ENCODE measurements at regions not wholly inside any gene's neighbourhood (a gene's known extent, or its start where the extent isn't known, plus 50 kb on each side); places are given as distances from the start of the nearest gene placed in this dataset.
"Not testable (repeated sequence)": the region's sequence is repeated elsewhere in the genome, so short reads cannot be mapped to it uniquely, and the experiment has no call there.

GRCh38 chr10:27344568-27345454 is 104.2 kb upstream of the ACBD5 start:
- DNase-seq: no peak

GRCh38 chr10:27341001-27341400 is 100.4 kb upstream of the ACBD5 start:
- DNase-seq: peak; percentile 22

GRCh38 chr10:27335246-27335645 is 94.6 kb upstream of the ACBD5 start:
- not testable (repeated sequence) for DNase-seq

GRCh38 chr10:27330074-27330473 is 89.5 kb upstream of the ACBD5 start:
- DNase-seq: no peak

- no peak for DNase-seq
These were observed 88.3 kb upstream of the ACBD5 start for GRCh38 chr10:27328946-27329345.

GRCh38 chr10:27326748-27327147 is 86.2 kb upstream of the ACBD5 start:
- not testable (repeated sequence) for DNase-seq

GRCh38 chr10:27319752-27320431 is 79.3 kb upstream of the ACBD5 start:
- no peak for DNase-seq

- not testable (repeated sequence) for DNase-seq
These were observed 78.5 kb upstream of the ACBD5 start for GRCh38 chr10:27319139-27319538.

GRCh38 chr10:27315082-27315481 is 74.5 kb upstream of the ACBD5 start:
- not testable (repeated sequence) for DNase-seq

- DNase-seq: not testable (repeated sequence)
These were observed 73.0 kb upstream of the ACBD5 start for GRCh38 chr10:27313586-27313985.

- no peak for DNase-seq
These were observed 72.3 kb upstream of the ACBD5 start for GRCh38 chr10:27312854-27313253.

- not testable (repeated sequence) for DNase-seq
These were observed 71.2 kb upstream of the ACBD5 start for GRCh38 chr10:27311809-27312208.

- not testable (repeated sequence) for DNase-seq
These were observed 57.9 kb upstream of the ACBD5 start for GRCh38 chr10:27298522-27298850.

- no peak for DNase-seq
These were observed 57.4 kb upstream of the ACBD5 start for GRCh38 chr10:27297844-27298521.

- DNase-seq: not testable (repeated sequence)
These were observed 55.7 kb upstream of the ACBD5 start for GRCh38 chr10:27296285-27296684.

- DNase-seq: not testable (repeated sequence)
These were observed 50.8 kb upstream of the ACBD5 start for GRCh38 chr10:27291253-27291895.

All from NCI-H345 (cell line).